Kidney (tissue), 13 donors: ENCODE measurements at regions not wholly inside any gene's neighbourhood (a gene's known extent, or its start where the extent isn't known, plus 50 kb on each side); places are given as distances from the start of the nearest gene placed in this dataset.

ENCODE experiments used
- DNase-seq, 5 donors: peaks; one replicate each; pipeline ENCODE4 v3.0.0-alpha.2; 2013 to 2020
- FAIRE-seq: peaks from 2 replicates; lab custom pipeline; 2012; peaks lifted over from hg19 to GRCh38; lab: Jason Lieb, UNC
- H3K27ac ChIP-seq, 2 donors: one replicate each; pipeline ENCODE4 v1.7.0; 2013; ENCODE audit warnings: low read depth in 2 of 2, low read length in 2 of 2, inconsistent platforms in 1 of 2
- H3K27me3 ChIP-seq: one replicate; pipeline ENCODE4 v1.7.1; 2013; ENCODE audit warnings: low read length, inconsistent platforms; ENCODE audit not compliant: control insufficient read depth, insufficient read depth
- H3K36me3 ChIP-seq, 3 donors: one replicate each; pipeline versions ENCODE4 v1.7.0 to v1.7.1; 2013; ENCODE audit warnings: low read length in 3 of 3, control low read depth in 1 of 3, inconsistent platforms in 1 of 3; ENCODE audit not compliant: insufficient read depth in 3 of 3, control insufficient read depth in 2 of 3
- H3K4me1 ChIP-seq, 3 donors: one replicate each; pipeline versions ENCODE4 v1.7.0 to v1.7.1; 2013; ENCODE audit warnings: low read length in 3 of 3, inconsistent platforms in 1 of 3, low read depth in 1 of 3; ENCODE audit not compliant: control insufficient read depth in 2 of 3, insufficient read depth in 2 of 3
- H3K4me3 ChIP-seq, 3 donors: one replicate each; pipeline versions ENCODE4 v1.7.0 to v1.8.1; 2013; ENCODE audit warnings: low read length in 3 of 3, control low read depth in 1 of 3, inconsistent platforms in 1 of 3
- H3K9ac ChIP-seq, 3 donors: one replicate each; pipeline versions ENCODE4 v1.7.0 to v1.7.1; 2013; ENCODE audit warnings: low read length in 3 of 3, control low read depth in 1 of 3, inconsistent platforms in 1 of 3
- H3K9me3 ChIP-seq, 3 donors: one replicate each; pipeline versions ENCODE4 v1.7.0 to v1.7.1; 2013; ENCODE audit warnings: low read length in 3 of 3, control low read depth in 1 of 3, inconsistent platforms in 1 of 3; ENCODE audit not compliant: control insufficient read depth in 2 of 3, insufficient read depth in 1 of 3
- intact Hi-C: fragments of 100-400 bp; cut with DNase I; formaldehyde crosslinking; loops from one replicate; pipeline ENCODE4 v1.11.1; 2022
- TF ChIP-seq, protein P1 (sequence below): IDR thresholded peaks from 3 replicates; pipeline ENCODE4 v1.5.1; 2012; ENCODE audit warnings: mild to moderate bottlenecking, moderate library complexity, borderline replicate concordance; ENCODE audit not compliant: insufficient read depth; ENCODE audit errors: extremely low read depth
- donor health status: control.
- donor health status: control.
- donor health status: control.
- donor health status: control.
- donor health status: control.
- donor health status: DM: yes; HTN: yes; CAD: no.
- donor health status: Normal renal cell carcinoma (clear cell type).

- Histone ChIP-seq H3K27me3 (no peaks in the 10 kb centered on the region), H3K36me3 (no peaks in the 10 kb centered on the region), H3K9me3 (no peaks in the 10 kb centered on the region), H3K27ac (no peak overlapping the region), H3K4me1 (peaks cover 0 to 2% (median 0%) of the 10 kb centered on the region in 3 donors), H3K9ac (no peak overlapping the region), H3K4me3 (no peak overlapping the region)
- DNase-seq (no peak), FAIRE-seq (no peak)
- TF ChIP-seq, protein P1, sequence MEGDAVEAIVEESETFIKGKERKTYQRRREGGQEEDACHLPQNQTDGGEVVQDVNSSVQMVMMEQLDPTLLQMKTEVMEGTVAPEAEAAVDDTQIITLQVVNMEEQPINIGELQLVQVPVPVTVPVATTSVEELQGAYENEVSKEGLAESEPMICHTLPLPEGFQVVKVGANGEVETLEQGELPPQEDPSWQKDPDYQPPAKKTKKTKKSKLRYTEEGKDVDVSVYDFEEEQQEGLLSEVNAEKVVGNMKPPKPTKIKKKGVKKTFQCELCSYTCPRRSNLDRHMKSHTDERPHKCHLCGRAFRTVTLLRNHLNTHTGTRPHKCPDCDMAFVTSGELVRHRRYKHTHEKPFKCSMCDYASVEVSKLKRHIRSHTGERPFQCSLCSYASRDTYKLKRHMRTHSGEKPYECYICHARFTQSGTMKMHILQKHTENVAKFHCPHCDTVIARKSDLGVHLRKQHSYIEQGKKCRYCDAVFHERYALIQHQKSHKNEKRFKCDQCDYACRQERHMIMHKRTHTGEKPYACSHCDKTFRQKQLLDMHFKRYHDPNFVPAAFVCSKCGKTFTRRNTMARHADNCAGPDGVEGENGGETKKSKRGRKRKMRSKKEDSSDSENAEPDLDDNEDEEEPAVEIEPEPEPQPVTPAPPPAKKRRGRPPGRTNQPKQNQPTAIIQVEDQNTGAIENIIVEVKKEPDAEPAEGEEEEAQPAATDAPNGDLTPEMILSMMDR = no peak
- intact Hi-C loops = no loop called here
These were observed 112.5 kb upstream of the RAB4A start for GRCh38 chr1:229158341-229158921.

- Histone ChIP-seq H3K9me3 (no peaks in the 10 kb centered on the region), H3K9ac (no peak overlapping the region), H3K4me1 (peaks cover 0 to 2% (median 0%) of the 10 kb centered on the region in 3 donors), H3K4me3 (no peak overlapping the region), H3K36me3 (no peaks in the 10 kb centered on the region), H3K27ac (no peak overlapping the region), H3K27me3 (no peaks in the 10 kb centered on the region)
- TF ChIP-seq, protein P1 = no peak
- FAIRE-seq = no peak
- DNase-seq = no peak
- intact Hi-C loops = no loop called here
These were observed 112.0 kb upstream of the RAB4A start for GRCh38 chr1:229158927-229159326.

DNA sequence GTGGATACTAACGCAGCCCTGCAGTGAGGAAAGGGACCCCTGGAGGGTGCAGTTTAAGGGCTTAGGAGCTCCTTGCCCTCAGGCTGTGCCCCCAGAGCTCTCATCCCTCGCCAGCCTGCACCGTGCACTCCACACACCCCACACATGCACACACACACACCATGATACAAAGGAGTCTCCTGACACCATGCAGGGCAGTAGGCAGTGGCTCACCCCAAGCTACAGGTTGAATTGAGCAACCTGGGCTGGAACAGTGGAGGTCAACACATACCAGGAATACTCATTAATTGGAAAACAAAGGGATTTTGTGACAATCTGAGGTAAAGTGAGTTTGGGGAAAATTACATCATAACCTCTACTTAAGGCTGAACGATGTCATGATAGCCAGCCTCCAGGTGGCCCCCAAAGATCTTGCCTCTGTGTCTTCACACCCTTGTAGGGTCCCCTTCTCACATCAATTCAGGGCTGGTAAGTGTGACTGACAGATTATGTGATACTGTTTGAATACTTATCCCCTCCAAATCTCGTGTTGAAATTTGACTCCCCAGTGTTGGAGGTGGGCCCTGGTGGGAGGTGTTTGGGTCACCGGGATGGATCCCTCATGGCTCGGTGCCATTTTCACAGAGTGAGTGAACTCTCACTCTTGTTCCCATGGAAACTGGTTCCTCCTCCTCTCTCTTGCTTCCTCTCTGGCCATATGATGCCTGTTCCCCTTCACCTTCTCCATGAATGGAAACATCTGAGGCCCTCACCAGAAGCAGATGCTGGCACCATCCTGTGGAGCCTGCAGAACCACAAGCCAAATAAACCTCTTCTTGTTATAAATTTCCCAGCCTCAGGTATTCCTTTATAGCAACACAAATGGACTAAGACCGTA is 111.0 kb upstream of the RAB4A start:
- no peaks in the 10 kb centered on the region for H3K36me3 ChIP-seq
- no peak overlapping the region for H3K4me3 ChIP-seq
- no peaks in the 10 kb centered on the region for H3K27me3 ChIP-seq
- H3K9ac ChIP-seq = no peak overlapping the region
- peaks cover 0 to 2% (median 0%) of the 10 kb centered on the region in 3 donors for H3K4me1 ChIP-seq
- no peaks in the 10 kb centered on the region for H3K9me3 ChIP-seq
- no peak for FAIRE-seq
- peak in 3 of 5 donors; percentile 40 to 65 (median 48) for DNase-seq
- TF ChIP-seq, protein P1 = no peak
- no peak overlapping the region for H3K27ac ChIP-seq
- intact Hi-C loops = no loop called here
